ENCODE measurements at regions not wholly inside any gene's neighbourhood (a gene's known extent, or its start where the extent isn't known, plus 50 kb on each side); places are given as distances from the start of the nearest gene placed in this dataset.

GRCh38 chr10:124263726-124264125, 155.0 kb downstream of the OAT start:
- DNase-seq, result no peak

- DNase-seq, result no peak
Measured at GRCh38 chr10:124262971-124263370, 155.8 kb downstream of the OAT start.

GRCh38 chr10:124262234-124262865, 156.4 kb downstream of the OAT start:
- DNase-seq, result no peak

- no peak for DNase-seq
Measured at GRCh38 chr10:124259139-124259825, 159.4 kb downstream of the OAT start.

GRCh38 chr10:124257781-124258180, 160.9 kb downstream of the OAT start:
- DNase-seq, result no peak

GRCh38 chr10:124256151-124256550, 162.6 kb downstream of the OAT start:
- DNase-seq, result no peak

GRCh38 chr10:124255556-124255955, 162.2 kb upstream of the CHST15 start:
- DNase-seq, result no peak

GRCh38 chr10:124254490-124254889, 161.1 kb upstream of the CHST15 start:
- DNase-seq, result no peak

- no peak for DNase-seq
Measured at GRCh38 chr10:124253006-124253405, 159.6 kb upstream of the CHST15 start.

- DNase-seq, result no peak
Measured at GRCh38 chr10:124252097-124252715, 158.8 kb upstream of the CHST15 start.

GRCh38 chr10:124251317-124252065, 158.1 kb upstream of the CHST15 start:
- no peak for DNase-seq

GRCh38 chr10:124250506-124250905, 157.1 kb upstream of the CHST15 start:
- no peak for DNase-seq

- DNase-seq, result no peak
Measured at GRCh38 chr10:124249812-124250432, 156.5 kb upstream of the CHST15 start.

- no peak for DNase-seq
Measured at GRCh38 chr10:124249196-124249595, 155.8 kb upstream of the CHST15 start.

- no peak for DNase-seq
Measured at GRCh38 chr10:124248056-124249045, 155.0 kb upstream of the CHST15 start.

- no peak for DNase-seq
Measured at GRCh38 chr10:124245806-124246440, 152.5 kb upstream of the CHST15 start.

GRCh38 chr10:124245191-124245590, 151.8 kb upstream of the CHST15 start:
- no peak for DNase-seq

GRCh38 chr10:124244256-124244877, 151.0 kb upstream of the CHST15 start:
- DNase-seq, result no peak

GRCh38 chr10:124243702-124244121, 150.3 kb upstream of the CHST15 start:
- no peak for DNase-seq

GRCh38 chr10:124242791-124243190, 149.4 kb upstream of the CHST15 start:
- no peak for DNase-seq

GRCh38 chr10:124242365-124242764, 149.0 kb upstream of the CHST15 start:
- no peak for DNase-seq

Measured in stimulated activated CD4-positive, alpha-beta T cell treated with anti-CD3 and anti-CD28 coated beads, Interleukin-4, amount 100 ng/mL, for 4 hours (primary cell).